ENCODE measurements at regions not wholly inside any gene's neighbourhood (a gene's known extent, or its start where the extent isn't known, plus 50 kb on each side); places are given as distances from the start of the nearest gene placed in this dataset.

DNA sequence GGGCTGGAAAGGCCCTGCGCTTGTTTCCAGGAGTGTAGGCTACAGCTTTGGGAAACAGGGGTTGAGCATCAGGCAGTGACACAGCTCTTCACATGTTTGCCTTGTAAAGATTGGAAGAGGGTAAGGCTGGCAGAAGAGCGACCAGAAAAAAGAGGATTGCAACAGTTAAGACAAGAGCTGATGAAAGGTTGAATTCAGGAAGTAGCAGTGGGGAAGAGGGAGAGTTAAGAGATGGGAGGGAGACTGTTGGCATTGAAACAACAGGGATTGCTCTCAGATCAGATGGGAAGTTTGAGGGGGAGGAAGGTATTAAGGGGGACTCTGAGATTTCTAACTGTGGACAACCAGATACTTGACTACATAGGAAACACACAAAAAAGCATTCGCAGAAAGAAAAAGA lies 96.9 kb downstream of the CTAGE1 start:
- H3K27me3 ChIP-seq = no peaks in the 10 kb centered on the region
- peaks cover 4 to 11% of the 10 kb centered on the region in 2 donors for H3K4me1 ChIP-seq
- intact Hi-C loops (cut with DNase I) = no loop called here
- no peaks in the 10 kb centered on the region for H3K9me3 ChIP-seq
- H3K27ac ChIP-seq = no peak overlapping the region
- no peak overlapping the region for H3K4me3 ChIP-seq
- TF ChIP-seq, protein P1, sequence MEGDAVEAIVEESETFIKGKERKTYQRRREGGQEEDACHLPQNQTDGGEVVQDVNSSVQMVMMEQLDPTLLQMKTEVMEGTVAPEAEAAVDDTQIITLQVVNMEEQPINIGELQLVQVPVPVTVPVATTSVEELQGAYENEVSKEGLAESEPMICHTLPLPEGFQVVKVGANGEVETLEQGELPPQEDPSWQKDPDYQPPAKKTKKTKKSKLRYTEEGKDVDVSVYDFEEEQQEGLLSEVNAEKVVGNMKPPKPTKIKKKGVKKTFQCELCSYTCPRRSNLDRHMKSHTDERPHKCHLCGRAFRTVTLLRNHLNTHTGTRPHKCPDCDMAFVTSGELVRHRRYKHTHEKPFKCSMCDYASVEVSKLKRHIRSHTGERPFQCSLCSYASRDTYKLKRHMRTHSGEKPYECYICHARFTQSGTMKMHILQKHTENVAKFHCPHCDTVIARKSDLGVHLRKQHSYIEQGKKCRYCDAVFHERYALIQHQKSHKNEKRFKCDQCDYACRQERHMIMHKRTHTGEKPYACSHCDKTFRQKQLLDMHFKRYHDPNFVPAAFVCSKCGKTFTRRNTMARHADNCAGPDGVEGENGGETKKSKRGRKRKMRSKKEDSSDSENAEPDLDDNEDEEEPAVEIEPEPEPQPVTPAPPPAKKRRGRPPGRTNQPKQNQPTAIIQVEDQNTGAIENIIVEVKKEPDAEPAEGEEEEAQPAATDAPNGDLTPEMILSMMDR (IDR thresholded peaks at IDR 0.05) = no peak
- H3K36me3 ChIP-seq = no peaks in the 10 kb centered on the region
- DNase-seq (ENCODE audit: low spot score in 2 of 2) = no peak

GRCh38 chr18:22320155-22320554 lies 97.6 kb downstream of the CTAGE1 start:
- intact Hi-C loops (cut with DNase I) = no loop called here
- H3K9me3 ChIP-seq = no peaks in the 10 kb centered on the region
- H3K27ac ChIP-seq = no peak overlapping the region
- H3K27me3 ChIP-seq = no peaks in the 10 kb centered on the region
- H3K36me3 ChIP-seq = no peaks in the 10 kb centered on the region
- H3K4me3 ChIP-seq = no peak overlapping the region
- TF ChIP-seq, protein P1 (IDR thresholded peaks at IDR 0.05) = no peak
- H3K4me1 ChIP-seq = peaks cover 4 to 11% of the 10 kb centered on the region in 2 donors
- DNase-seq (ENCODE audit: low spot score in 2 of 2) = no peak

GRCh38 chr18:22318745-22319407 lies 98.8 kb downstream of the CTAGE1 start:
- DNase-seq (ENCODE audit: low spot score in 2 of 2) = no peak
- Histone ChIP-seq H3K9me3 (no peaks in the 10 kb centered on the region), H3K27ac (no peak overlapping the region), H3K4me3 (no peak overlapping the region), H3K27me3 (no peaks in the 10 kb centered on the region), H3K4me1 (peaks cover 0 to under 1% of the 10 kb centered on the region in 2 donors), H3K36me3 (no peaks in the 10 kb centered on the region)
- TF ChIP-seq, protein P1 (IDR thresholded peaks at IDR 0.05) = no peak
- intact Hi-C loops (cut with DNase I) = no loop called here

GRCh38 chr18:22314420-22314819 lies 103.3 kb downstream of the CTAGE1 start:
- no peaks in the 10 kb centered on the region for H3K9me3 ChIP-seq

GRCh38 chr18:22314001-22314400 lies 103.7 kb downstream of the CTAGE1 start:
- H3K4me1 ChIP-seq = no peaks in the 10 kb centered on the region
- no peak for DNase-seq (ENCODE audit: low spot score in 2 of 2)
- no peaks in the 10 kb centered on the region for H3K36me3 ChIP-seq
- TF ChIP-seq, protein P1 (IDR thresholded peaks at IDR 0.05) = no peak
- intact Hi-C loops (cut with DNase I) = no loop called here
- no peak overlapping the region for H3K27ac ChIP-seq
- no peak overlapping the region for H3K4me3 ChIP-seq
- no peaks in the 10 kb centered on the region for H3K9me3 ChIP-seq
- H3K27me3 ChIP-seq = no peaks in the 10 kb centered on the region

More at GRCh38 chr18:22314420-22314819, 103.3 kb downstream of the CTAGE1 start:
- no peak overlapping the region for H3K4me3 ChIP-seq
- no peaks in the 10 kb centered on the region for H3K4me1 ChIP-seq
- no peaks in the 10 kb centered on the region for H3K27me3 ChIP-seq
- no peak overlapping the region for H3K27ac ChIP-seq
- intact Hi-C loops (cut with DNase I) = no loop called here
- TF ChIP-seq, protein P1 (IDR thresholded peaks at IDR 0.05) = no peak
- no peaks in the 10 kb centered on the region for H3K36me3 ChIP-seq
- DNase-seq (ENCODE audit: low spot score in 2 of 2) = peak in 1 of 2 donors; percentile 73

Data from ascending aorta (tissue), 2 donors.